Kidney epithelial cell (primary cell): ENCODE measurements at regions not wholly inside any gene's neighbourhood (a gene's known extent, or its start where the extent isn't known, plus 50 kb on each side); places are given as distances from the start of the nearest gene placed in this dataset.

Experiments
- DNase-seq: peaks from one replicate; pipeline ENCODE4 v3.0.0-alpha.2; 2010; ENCODE audit warnings: low read depth
- H3K27me3 ChIP-seq: 2 replicates; pipeline ENCODE4 v1.6.0; 2011; ENCODE audit warnings: low read length; ENCODE audit not compliant: control insufficient read depth, insufficient read depth
- H3K36me3 ChIP-seq: 2 replicates; pipeline ENCODE4 v1.5.1; 2011; ENCODE audit warnings: low read length; ENCODE audit not compliant: control insufficient read depth, insufficient read depth
- H3K4me3 ChIP-seq: 2 replicates; pipeline ENCODE4 v1.5.1; 2011; ENCODE audit warnings: low read depth, mild to moderate bottlenecking, control low read depth, low read length
- TF ChIP-seq, protein P1 (sequence below): IDR thresholded peaks from 2 replicates; pipeline ENCODE4 v1.5.1; 2011; ENCODE audit warnings: mild to moderate bottlenecking, moderate library complexity, low read length, control low read depth, inconsistent platforms; ENCODE audit not compliant: insufficient read depth, poor library complexity, severe bottlenecking

GRCh38 chr2:19048593-19049266, 309.7 kb downstream of the OSR1 start:
- TF ChIP-seq, protein P1, sequence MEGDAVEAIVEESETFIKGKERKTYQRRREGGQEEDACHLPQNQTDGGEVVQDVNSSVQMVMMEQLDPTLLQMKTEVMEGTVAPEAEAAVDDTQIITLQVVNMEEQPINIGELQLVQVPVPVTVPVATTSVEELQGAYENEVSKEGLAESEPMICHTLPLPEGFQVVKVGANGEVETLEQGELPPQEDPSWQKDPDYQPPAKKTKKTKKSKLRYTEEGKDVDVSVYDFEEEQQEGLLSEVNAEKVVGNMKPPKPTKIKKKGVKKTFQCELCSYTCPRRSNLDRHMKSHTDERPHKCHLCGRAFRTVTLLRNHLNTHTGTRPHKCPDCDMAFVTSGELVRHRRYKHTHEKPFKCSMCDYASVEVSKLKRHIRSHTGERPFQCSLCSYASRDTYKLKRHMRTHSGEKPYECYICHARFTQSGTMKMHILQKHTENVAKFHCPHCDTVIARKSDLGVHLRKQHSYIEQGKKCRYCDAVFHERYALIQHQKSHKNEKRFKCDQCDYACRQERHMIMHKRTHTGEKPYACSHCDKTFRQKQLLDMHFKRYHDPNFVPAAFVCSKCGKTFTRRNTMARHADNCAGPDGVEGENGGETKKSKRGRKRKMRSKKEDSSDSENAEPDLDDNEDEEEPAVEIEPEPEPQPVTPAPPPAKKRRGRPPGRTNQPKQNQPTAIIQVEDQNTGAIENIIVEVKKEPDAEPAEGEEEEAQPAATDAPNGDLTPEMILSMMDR, result no peak

DNA sequence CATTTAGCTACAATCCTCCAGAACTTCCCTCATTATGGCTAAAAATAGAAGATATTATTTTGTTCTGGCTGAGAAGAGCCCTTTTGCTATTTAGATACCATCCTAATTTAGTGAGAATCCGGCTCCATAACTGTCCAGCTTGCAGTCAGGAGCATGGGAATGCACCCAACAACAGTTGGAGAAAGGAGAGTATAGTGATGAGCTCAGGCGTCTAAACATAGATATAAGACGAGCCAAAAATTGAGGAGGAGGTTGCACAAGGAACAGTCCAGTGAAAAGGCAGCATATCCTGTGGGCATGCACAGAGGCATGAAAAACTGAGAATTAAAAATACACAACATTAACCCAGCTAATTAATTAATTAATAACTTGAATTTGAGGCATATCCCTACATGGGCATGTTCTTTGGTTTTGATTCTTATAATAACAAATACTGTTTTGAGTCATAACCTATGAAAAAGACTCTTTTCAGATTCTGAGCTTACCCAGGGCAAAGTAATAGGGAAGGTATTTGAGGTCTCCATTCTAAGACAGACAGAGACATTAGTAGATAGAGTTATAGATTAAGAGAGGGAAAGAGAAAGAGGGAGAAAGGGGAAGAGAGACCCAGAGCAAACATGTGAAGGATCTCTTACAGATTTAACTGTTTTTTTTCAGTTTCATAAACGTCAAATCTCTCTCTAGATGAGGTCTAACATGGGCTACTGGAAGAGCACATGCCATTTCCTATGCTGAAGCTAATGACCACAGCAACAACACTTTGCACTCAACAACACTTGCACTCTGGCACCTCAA, 311.2 kb downstream of the OSR1 start:
- Histone ChIP-seq H3K4me3 (no peak overlapping the region), H3K36me3 (no peaks in the 10 kb centered on the region), H3K27me3 (no peaks in the 10 kb centered on the region)
- no peak for DNase-seq
- TF ChIP-seq, protein P1, result no peak

More at GRCh38 chr2:19048593-19049266, 309.7 kb downstream of the OSR1 start:
- no peak overlapping the region for H3K4me3 ChIP-seq
- DNase-seq, result no peak
- H3K27me3 ChIP-seq, result no peaks in the 10 kb centered on the region
- no peaks in the 10 kb centered on the region for H3K36me3 ChIP-seq

DNA sequence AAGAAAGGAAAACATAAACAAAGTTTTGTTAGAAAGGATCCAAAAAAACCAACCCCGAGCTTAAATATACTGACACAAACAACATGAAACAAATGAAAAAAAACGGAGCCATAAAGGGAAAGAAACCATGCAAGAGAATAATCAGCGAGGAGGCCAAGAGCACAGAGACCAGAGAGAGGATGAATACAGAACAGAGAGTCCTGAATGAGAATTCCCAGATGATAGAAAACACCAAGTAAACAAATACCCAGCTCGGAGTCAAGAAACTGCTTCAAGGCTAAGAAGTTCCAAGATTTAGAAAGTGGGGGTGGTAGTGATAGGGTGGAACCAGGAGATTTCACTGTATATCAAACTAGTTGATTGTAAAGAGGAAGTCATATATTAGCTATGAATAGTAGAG, 313.3 kb downstream of the OSR1 start:
- H3K36me3 ChIP-seq, result no peaks in the 10 kb centered on the region
- no peaks in the 10 kb centered on the region for H3K27me3 ChIP-seq
- TF ChIP-seq, protein P1, result no peak
- H3K4me3 ChIP-seq, result no peak overlapping the region
- DNase-seq, result no peak

DNA sequence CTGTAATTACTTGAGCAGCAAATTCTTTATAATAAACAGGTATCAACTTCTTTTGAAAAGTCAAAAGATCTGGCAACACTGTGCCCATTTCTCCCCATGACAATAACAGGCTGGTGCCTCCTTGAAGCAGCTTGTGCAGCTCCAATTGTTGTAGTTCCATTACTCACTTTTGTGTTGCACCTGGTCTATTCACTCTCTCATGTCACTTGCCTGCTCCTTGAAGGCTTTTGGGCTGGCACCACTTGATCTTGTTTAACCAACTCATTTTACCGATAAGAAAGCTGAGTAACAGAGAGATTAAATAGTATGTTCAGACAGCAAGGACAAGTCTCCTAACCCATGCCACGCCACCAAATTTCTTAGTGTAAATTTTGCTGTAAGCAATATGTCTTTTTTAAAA, 314.5 kb downstream of the OSR1 start:
- Histone ChIP-seq H3K36me3 (no peaks in the 10 kb centered on the region), H3K27me3 (no peaks in the 10 kb centered on the region), H3K4me3 (no peak overlapping the region)
- TF ChIP-seq, protein P1, result no peak
- no peak for DNase-seq

GRCh38 chr2:19041434-19042041, 316.9 kb downstream of the OSR1 start:
- no peaks in the 10 kb centered on the region for H3K27me3 ChIP-seq
- TF ChIP-seq, protein P1, result no peak

More at GRCh38 chr2:19041434-19042041, 316.9 kb downstream of the OSR1 start:
- no peak for DNase-seq
- H3K36me3 ChIP-seq, result no peaks in the 10 kb centered on the region
- no peak overlapping the region for H3K4me3 ChIP-seq
